Spleen (tissue), 11 donors: ENCODE measurements at regions not wholly inside any gene's neighbourhood (a gene's known extent, or its start where the extent isn't known, plus 50 kb on each side); places are given as distances from the start of the nearest gene placed in this dataset.

Source experiments
- DNase-seq: peaks from one replicate; pipeline ENCODE4 v3.0.0-alpha.2; 2020
- H3K27ac ChIP-seq, 8 donors: fragments of 200-600 bp; sonication (generic) in 7 of 8; 1 replicate in 4 of 8; 2 replicates in 4 of 8; pipeline versions ENCODE4 v1.5.0 to v1.8.0; 2016 to 2021; ENCODE audit warnings: inconsistent platforms in 4 of 8, mild to moderate bottlenecking in 4 of 8, moderate library complexity in 1 of 8
- H3K27me3 ChIP-seq, 7 donors: fragments of 200-600 bp; sonication (generic) in 6 of 7; replicated peaks in 1 of 7; 1 replicate in 4 of 7; 2 replicates in 3 of 7; pipeline versions ENCODE4 v1.5.0 to v1.8.0; 2016 to 2021; ENCODE audit warnings: inconsistent platforms in 3 of 7, mild to moderate bottlenecking in 1 of 7
- H3K36me3 ChIP-seq, 6 donors: fragments of 200-600 bp; sonication (generic) in 5 of 6; 1 replicate in 4 of 6; 2 replicates in 2 of 6; pipeline versions ENCODE4 v1.5.0 to v1.8.0; 2016 to 2021; ENCODE audit warnings: inconsistent platforms in 2 of 6
- H3K4me1 ChIP-seq, 6 donors: fragments of 200-600 bp; sonication (generic) in 5 of 6; 1 replicate in 3 of 6; 2 replicates in 3 of 6; pipeline versions ENCODE4 v1.5.0 to v1.8.0; 2016 to 2021; ENCODE audit warnings: inconsistent platforms in 3 of 6
- H3K4me3 ChIP-seq, 8 donors: fragments of 200-600 bp; sonication (generic) in 7 of 8; 1 replicate in 4 of 8; 2 replicates in 4 of 8; pipeline versions ENCODE4 v1.5.0 to v1.8.0; 2016 to 2021; ENCODE audit warnings: inconsistent platforms in 4 of 8, mild to moderate bottlenecking in 4 of 8, moderate library complexity in 2 of 8
- H3K9me3 ChIP-seq, 8 donors: fragments of 200-600 bp; sonication (generic) in 7 of 8; 1 replicate in 4 of 8; 2 replicates in 4 of 8; pipeline versions ENCODE4 v1.5.0 to v1.8.0; 2016 to 2021; ENCODE audit warnings: inconsistent platforms in 4 of 8
- POLR2A ChIP-seq, 3 donors: fragments of 450-650 bp; IDR thresholded peaks; one replicate each; pipeline ENCODE4 v1.5.1; 2017; ENCODE audit warnings: antibody characterized with exemption in 3 of 3, mild to moderate bottlenecking in 1 of 3
- POLR2AphosphoS5 ChIP-seq, 3 donors: sonication (generic); formaldehyde crosslinking; IDR thresholded peaks; one replicate each; pipeline ENCODE4 v1.5.1; 2017; ENCODE audit warnings: antibody characterized with exemption in 3 of 3
- WGBS, 5 donors: extraction: QIAGEN DNeasy Blood & Tissue Kit in 3 of 5; methylation state at CpG; one replicate each; pipeline versions ENCODE4 v1.1.5 to v1.1.7; 2013 to 2018; 5-methylcytosine and 5-hydroxymethylcytosine counted together
- intact Hi-C: fragments of 100-400 bp; cut with DNase I; formaldehyde crosslinking; loops from one replicate; pipeline ENCODE4 v1.15.0; 2023; ENCODE audit warnings: low total_unique reads
- TF ChIP-seq, protein P1 (sequence below), 11 experiments: fragments of 200-600 bp in 7 of 11; fragments of 450-650 bp in 4 of 11; sonication (generic) in 4 of 11; IDR thresholded peaks in 8 of 11; conservative IDR thresholded peaks in 3 of 11; 1 replicate in 7 of 11; 2 replicates in 4 of 11; pipeline versions ENCODE4 v1.4.0 to v1.8.0; 2016 to 2021; ENCODE audit warnings: antibody characterized with exemption in 11 of 11, inconsistent platforms in 4 of 11, mild to moderate bottlenecking in 1 of 11
- donor health status: healthy with polysubstance abuse.
- donor health status: DM: no; HTN: no; CAD: no; lungs with moderate emphysema.
- donor health status: DM: no; HTN: no; CAD: no.
- donor health status: Bipolar disorder and iron deficiency.
- donor health status: healthy.
- donor health status: DM: no; HTN: no; CAD: no.
- donor health status: DM: yes; HTN: yes; CAD: no.

DNA sequence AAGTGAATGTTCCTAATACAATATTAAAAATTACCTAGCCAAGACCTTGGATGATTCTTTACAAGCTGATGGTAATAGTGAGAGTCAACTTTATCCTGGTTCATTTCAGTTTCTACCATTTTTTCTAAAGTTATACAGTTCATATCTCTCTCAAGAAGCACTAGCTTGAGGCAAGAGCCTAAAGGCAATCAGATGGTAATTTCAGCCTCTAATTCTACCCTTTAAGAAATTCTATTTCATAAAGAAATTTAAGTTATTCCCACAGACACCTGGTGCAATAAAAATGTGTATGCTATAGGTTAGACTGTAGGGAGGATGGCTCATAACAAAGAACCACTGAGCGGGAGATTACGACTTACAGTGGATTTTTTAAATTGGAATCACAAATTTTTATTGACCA, 984.2 kb upstream of the ADGRL3 start:
- WGBS, 5 donors, result 93 to 97% (median 96%) methylated on average over 2 of the region's 2 CpGs
- TF ChIP-seq POLR2AphosphoS5 (IDR thresholded peaks at IDR 0.05) (no peak), POLR2A (IDR thresholded peaks at IDR 0.05) (no peak)
- TF ChIP-seq, protein P1, sequence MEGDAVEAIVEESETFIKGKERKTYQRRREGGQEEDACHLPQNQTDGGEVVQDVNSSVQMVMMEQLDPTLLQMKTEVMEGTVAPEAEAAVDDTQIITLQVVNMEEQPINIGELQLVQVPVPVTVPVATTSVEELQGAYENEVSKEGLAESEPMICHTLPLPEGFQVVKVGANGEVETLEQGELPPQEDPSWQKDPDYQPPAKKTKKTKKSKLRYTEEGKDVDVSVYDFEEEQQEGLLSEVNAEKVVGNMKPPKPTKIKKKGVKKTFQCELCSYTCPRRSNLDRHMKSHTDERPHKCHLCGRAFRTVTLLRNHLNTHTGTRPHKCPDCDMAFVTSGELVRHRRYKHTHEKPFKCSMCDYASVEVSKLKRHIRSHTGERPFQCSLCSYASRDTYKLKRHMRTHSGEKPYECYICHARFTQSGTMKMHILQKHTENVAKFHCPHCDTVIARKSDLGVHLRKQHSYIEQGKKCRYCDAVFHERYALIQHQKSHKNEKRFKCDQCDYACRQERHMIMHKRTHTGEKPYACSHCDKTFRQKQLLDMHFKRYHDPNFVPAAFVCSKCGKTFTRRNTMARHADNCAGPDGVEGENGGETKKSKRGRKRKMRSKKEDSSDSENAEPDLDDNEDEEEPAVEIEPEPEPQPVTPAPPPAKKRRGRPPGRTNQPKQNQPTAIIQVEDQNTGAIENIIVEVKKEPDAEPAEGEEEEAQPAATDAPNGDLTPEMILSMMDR (IDR thresholded peaks at IDR 0.05 in 8 of 11, conservative IDR thresholded peaks at IDR 0.05 in 3 of 11), result no peak

DNA sequence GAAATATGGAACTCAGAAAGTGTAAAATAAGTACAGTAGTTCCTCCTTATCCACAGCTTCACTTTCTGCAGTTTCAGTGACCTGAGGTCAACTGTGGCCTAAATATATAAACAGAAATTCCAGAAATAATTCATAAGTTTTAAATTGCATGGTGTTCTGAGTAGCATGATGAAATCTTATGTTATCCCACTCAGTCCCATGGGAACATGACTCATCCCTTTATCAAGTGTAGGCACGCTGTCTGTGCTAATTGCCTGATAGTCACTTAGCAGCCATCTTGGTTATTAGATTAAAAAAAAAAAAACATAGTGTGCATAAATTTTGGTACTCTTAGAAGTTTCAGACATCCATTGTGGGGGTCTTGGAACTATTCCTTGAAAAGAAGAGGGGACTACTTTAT, 983.4 kb upstream of the ADGRL3 start:
- intact Hi-C loops, result no loop called here
- 58 to 86% (median 73%) methylated on average over 1 of the region's 1 CpG for WGBS, 5 donors
- H3K36me3 ChIP-seq, result no peaks in the 10 kb centered on the region
- H3K27me3 ChIP-seq, result no peaks in the 10 kb centered on the region
- no peak overlapping the region for H3K27ac ChIP-seq
- no peak overlapping the region for H3K4me3 ChIP-seq
- TF ChIP-seq POLR2A (IDR thresholded peaks at IDR 0.05) (no peak), POLR2AphosphoS5 (IDR thresholded peaks at IDR 0.05) (no peak)
- TF ChIP-seq, protein P1 (IDR thresholded peaks at IDR 0.05 in 8 of 11, conservative IDR thresholded peaks at IDR 0.05 in 3 of 11), result no peak
- no peaks in the 10 kb centered on the region for H3K4me1 ChIP-seq
- no peaks in the 10 kb centered on the region for H3K9me3 ChIP-seq
- DNase-seq, result no peak

More for the DNA sequence above, 984.2 kb upstream of the ADGRL3 start:
- DNase-seq, result no peak
- H3K36me3 ChIP-seq, result no peaks in the 10 kb centered on the region
- no peaks in the 10 kb centered on the region for H3K27me3 ChIP-seq
- no peak overlapping the region for H3K27ac ChIP-seq
- no peaks in the 10 kb centered on the region for H3K9me3 ChIP-seq
- intact Hi-C loops, result no loop called here
- no peak overlapping the region for H3K4me3 ChIP-seq
- no peaks in the 10 kb centered on the region for H3K4me1 ChIP-seq

DNA sequence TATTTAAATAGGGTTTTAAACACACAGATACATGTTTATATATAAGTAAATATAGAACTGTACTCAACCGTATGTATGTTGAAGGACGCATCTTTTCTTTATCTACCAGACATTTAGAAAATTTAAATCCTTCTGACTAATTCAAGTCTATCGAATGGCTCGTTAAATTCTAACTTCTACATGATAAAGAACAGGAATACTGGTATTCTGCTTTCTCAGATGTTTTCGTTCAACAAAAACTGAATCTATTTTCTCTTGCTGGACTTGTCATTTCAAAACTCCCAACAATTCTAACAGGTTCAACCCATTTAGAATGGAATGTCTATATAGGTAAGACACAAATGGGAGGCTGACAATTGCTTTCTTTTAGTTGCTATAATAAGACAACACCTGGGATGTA, 978.3 kb upstream of the ADGRL3 start:
- Histone ChIP-seq H3K9me3 (no peaks in the 10 kb centered on the region), H3K27ac (no peak overlapping the region), H3K4me3 (no peak overlapping the region), H3K4me1 (no peaks in the 10 kb centered on the region), H3K36me3 (no peaks in the 10 kb centered on the region), H3K27me3 (no peaks in the 10 kb centered on the region)
- no peak for DNase-seq
- intact Hi-C loops, result no loop called here
- TF ChIP-seq POLR2AphosphoS5 (IDR thresholded peaks at IDR 0.05) (no peak), POLR2A (IDR thresholded peaks at IDR 0.05) (no peak)
- TF ChIP-seq, protein P1 (IDR thresholded peaks at IDR 0.05 in 8 of 11, conservative IDR thresholded peaks at IDR 0.05 in 3 of 11), result no peak
- WGBS, 5 donors, result 88 to 96% (median 90%) methylated on average over 5 of the region's 5 CpGs

DNA sequence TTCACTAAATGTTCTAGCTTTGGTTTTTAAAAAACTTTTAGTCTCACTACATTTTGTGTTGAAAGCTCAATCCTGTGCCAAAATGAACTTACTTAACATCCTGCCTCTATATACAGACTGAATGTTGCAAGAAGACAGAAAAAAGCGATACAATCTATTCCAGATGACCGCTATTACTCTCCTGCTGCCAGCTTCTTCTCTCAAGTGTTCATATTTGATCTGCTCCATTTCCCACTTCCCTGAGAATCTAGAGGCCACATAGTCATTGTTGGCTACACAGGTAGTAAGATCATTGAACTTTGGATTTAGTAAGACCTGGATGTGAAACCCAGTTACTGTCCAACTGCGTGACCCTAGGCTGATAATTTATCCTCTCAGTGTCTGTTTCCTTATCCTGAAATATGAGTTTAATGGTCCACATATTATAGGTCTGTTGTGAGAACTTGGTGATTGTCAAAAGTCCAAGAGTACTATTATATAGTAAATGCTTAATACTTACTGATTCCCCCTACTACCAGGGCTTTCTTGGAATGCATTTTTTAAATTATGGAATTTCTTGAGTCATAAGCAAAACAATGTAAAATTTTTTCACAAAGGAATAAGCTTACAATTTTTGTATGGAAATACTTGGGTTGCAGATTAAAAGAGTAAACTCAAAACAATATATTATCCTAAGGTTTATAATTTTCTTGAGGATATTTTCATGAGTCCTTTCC, 976.8 kb upstream of the ADGRL3 start:
- Histone ChIP-seq H3K36me3 (no peaks in the 10 kb centered on the region), H3K9me3 (no peaks in the 10 kb centered on the region), H3K4me1 (no peaks in the 10 kb centered on the region), H3K4me3 (no peak overlapping the region), H3K27ac (no peak overlapping the region), H3K27me3 (no peaks in the 10 kb centered on the region)
- intact Hi-C loops, result no loop called here
- DNase-seq, result no peak
- WGBS, 5 donors, result 82 to 94% (median 86%) methylated on average over 3 of the region's 3 CpGs
- no peak for TF ChIP-seq POLR2A (IDR thresholded peaks at IDR 0.05)
- no peak for TF ChIP-seq POLR2AphosphoS5 (IDR thresholded peaks at IDR 0.05)
- TF ChIP-seq, protein P1 (IDR thresholded peaks at IDR 0.05 in 8 of 11, conservative IDR thresholded peaks at IDR 0.05 in 3 of 11), result no peak
